ENCODE measurements at regions not wholly inside any gene's neighbourhood (a gene's known extent, or its start where the extent isn't known, plus 50 kb on each side); places are given as distances from the start of the nearest gene placed in this dataset.
A peak's percentile ranks its signal among the peaks of the same experiment; 100 is the strongest.
"Not testable (repeated sequence)": the region's sequence is repeated elsewhere in the genome, so short reads cannot be mapped to it uniquely, and the experiment has no call there.

GRCh38 chr5:109584986-109585599 is 104.6 kb upstream of the MAN2A1 start:
- no peak for DNase-seq
- intact Hi-C loops (cut with DNase I) = loop anchor here (10.0 kb wide), 1 partner anchor 100 kb away; the partner anchor contains the start of gene MAN2A1

- DNase-seq = no peak
- intact Hi-C loops (cut with DNase I) = loop anchor here (10.0 kb wide), 1 partner anchor 105 kb away; the partner anchor contains the start of gene MAN2A1
Observed at GRCh38 chr5:109580225-109580624, 109.5 kb upstream of the MAN2A1 start.

GRCh38 chr5:109575506-109575905 is 114.2 kb upstream of the MAN2A1 start:
- DNase-seq = no peak
- intact Hi-C loops (cut with DNase I) = no loop called here

DNA sequence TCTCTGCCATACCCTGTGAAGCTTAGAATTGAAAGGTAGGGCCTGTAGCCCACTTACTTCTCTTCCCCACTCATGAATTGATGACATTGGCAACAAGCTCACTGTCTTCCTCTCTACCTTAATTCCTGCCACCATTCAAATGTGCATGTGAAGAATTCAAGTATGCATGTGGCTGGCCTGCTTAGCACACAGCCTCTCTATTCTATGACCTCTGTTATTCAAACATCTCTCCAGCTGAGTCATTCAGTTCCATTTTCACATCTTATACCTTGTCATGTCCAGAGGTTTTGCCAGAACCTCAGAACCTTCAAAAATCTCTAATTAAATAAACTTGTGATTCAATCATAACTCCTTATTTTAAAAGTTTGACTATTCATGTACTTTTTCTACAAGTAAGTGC is 114.7 kb upstream of the MAN2A1 start:
- intact Hi-C loops (cut with DNase I) = no loop called here
- no peak for DNase-seq

- intact Hi-C loops (cut with DNase I) = no loop called here
- no peak for DNase-seq
Observed at GRCh38 chr5:109573766-109574165, 116.0 kb upstream of the MAN2A1 start.

GRCh38 chr5:109573256-109573655 is 116.5 kb upstream of the MAN2A1 start:
- intact Hi-C loops (cut with DNase I) = no loop called here

GRCh38 chr5:109571785-109572184 is 117.9 kb upstream of the MAN2A1 start:
- DNase-seq = no peak
- intact Hi-C loops (cut with DNase I) = no loop called here

More at GRCh38 chr5:109573256-109573655, 116.5 kb upstream of the MAN2A1 start:
- no peak for DNase-seq

GRCh38 chr5:109570362-109570874 is 119.3 kb upstream of the MAN2A1 start:
- intact Hi-C loops (cut with DNase I) = no loop called here
- DNase-seq = peak in 1 of 10 donors; percentile 45

DNA sequence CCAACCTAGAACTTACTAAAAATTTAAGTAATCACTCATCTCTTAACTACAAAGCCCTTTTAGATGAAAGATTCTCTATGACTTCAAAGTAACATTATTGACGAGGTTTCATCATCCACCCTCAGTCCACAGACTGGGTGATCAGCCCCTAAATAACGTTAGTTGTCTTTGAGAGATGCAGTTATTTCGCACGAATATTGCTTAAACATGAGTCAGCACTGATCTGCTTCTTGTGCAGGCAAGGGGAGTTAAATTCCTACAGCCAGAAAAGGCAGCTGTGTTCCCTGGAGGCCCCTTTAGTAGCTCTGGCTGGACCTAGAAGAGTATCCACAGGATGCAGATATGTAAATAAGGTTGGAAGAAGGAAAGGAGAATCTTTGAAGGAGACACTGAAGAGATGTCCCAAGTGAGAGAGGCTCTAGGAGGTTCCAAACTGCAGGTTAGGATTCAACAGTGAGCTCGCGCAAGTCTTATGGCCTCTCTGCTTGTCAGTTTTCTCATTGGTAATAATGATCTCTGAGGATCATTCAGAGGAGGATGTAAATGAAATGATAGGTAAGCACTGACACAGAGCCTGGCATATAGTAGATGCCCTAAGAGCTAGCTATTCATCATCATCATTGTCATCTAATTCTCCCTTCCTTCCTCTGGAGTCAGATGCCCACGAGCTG is 122.2 kb upstream of the MAN2A1 start:
- no peak for DNase-seq
- intact Hi-C loops (cut with DNase I) = no loop called here

- DNase-seq = no peak
- intact Hi-C loops (cut with DNase I) = no loop called here
Observed at GRCh38 chr5:109566361-109566760, 123.4 kb upstream of the MAN2A1 start.

GRCh38 chr5:109563739-109564138 is 126.0 kb upstream of the MAN2A1 start:
- no peak for DNase-seq
- intact Hi-C loops (cut with DNase I) = no loop called here

- DNase-seq = no peak
- intact Hi-C loops (cut with DNase I) = no loop called here
Observed at GRCh38 chr5:109563189-109563588, 126.5 kb upstream of the MAN2A1 start.

DNA sequence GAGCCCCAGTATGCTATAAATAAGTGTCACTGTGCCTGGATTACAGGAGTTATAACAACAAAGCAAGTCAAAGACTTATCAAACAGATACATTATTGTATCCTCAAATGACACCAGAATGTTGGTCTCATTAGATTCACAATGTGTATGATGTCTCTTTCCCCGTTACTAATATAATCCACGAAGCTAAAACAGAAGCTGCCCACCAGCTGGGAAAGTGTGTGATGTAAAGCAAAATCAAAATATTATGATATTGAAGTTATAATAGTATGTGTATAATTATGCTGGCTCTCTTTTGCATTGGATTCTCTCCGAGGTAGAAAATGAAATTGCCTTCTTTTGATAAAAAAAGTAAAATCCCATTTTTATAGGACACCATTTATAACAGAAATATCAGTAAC is 127.3 kb upstream of the MAN2A1 start:
- DNase-seq = no peak
- intact Hi-C loops (cut with DNase I) = no loop called here

DNA sequence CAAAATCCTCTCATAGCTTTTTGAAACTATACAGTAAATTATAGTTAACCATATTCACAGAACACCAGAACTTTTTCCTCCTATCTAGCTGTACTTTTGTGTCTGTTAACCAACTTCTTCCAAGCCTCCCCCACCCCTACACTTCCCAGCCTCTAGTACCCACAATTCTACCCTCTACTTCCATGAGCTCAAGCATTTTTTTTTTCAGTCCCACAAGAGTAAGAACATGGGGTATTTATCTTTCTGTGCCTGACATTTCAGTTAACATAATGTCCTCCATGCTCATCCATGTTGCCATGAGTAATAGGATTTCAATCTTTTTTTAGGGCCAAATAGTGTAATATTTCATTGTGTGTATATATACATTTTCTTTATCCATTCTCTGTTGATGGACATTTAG is 128.3 kb upstream of the MAN2A1 start:
- intact Hi-C loops (cut with DNase I) = no loop called here
- DNase-seq = no peak

GRCh38 chr5:109560554-109560953 is 129.2 kb upstream of the MAN2A1 start:
- intact Hi-C loops (cut with DNase I) = no loop called here
- DNase-seq = no peak

- DNase-seq = no peak
- intact Hi-C loops (cut with DNase I) = no loop called here
Observed at GRCh38 chr5:109558952-109559351, 130.8 kb upstream of the MAN2A1 start.

DNA sequence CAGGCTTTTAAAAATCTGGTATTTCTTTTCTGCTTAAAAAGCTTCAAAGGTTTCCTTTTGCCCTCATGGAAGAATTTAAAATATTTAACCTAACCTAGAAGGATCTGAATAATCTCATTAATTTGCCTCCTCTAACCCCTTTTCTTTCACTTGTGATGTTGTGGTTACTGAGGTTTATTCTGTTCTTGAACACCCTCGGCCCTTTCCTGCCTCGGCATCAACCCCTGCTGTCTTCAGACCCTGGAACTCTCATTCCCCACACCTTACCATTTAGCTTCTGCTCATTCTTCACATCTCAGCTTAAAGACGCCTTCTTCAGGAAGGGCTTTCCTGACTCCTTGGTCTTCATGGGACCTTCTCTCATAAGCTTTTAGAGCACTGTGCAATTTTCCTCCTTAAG is 131.4 kb upstream of the MAN2A1 start:
- intact Hi-C loops (cut with DNase I) = no loop called here
- no peak for DNase-seq

DNA sequence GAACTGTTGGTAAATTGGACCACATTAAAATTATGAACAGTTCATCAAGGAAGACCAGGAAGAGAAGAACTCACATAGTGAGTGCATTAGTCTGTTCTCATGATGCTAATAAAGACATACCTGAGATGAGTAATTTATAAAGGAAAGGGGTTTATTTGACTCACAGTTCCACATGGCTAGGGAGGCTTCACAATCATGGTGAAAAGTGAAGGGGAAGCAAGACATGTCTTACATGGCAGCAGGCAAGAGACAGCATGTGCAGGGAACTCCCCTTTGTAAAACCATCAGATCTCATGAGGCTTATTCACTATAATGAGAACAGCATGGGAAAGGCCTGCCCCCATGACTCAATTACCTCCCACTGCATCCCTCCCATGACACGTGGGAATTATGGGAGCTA is 135.9 kb upstream of the MAN2A1 start:
- no peak for DNase-seq
- intact Hi-C loops (cut with DNase I) = no loop called here

DNA sequence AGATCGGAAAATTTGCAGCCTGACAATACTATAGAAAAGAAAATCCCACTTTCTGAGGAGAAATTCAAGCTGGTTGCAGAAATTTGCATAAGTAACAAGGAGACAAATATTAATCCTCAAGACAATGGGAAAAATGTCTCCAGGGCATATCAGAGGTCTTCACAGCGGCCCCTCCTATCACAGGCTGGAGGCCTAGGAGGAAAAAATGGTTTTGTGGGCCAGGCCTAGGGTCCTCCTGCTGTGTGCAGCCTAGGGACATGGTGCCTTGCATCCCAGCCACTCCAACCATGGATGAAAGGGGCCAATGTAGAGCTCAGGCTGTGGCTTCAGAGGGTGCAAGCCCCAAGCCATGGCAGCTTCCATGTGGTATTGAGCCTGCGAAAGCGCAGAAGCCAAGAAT is 138.5 kb upstream of the MAN2A1 start:
- DNase-seq; intact Hi-C loops (cut with DNase I): not testable (repeated sequence)

DNA sequence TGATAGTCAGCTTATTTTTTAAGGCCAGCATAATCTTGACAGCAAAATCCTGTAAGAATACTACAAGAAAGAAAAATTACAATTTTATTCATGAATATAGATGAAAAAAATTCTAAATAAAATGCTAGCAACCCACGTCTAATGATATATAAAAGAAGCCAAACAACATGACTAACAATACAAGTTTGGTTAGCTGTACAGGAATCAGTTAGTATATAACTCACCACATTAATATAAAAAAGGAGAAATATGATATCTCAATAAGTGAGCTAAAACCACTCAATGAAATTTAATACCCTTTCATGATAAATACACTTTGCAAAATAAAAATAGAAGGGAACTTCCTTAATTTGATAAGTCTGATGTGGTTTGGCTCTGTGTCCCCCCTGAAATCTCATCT is 139.7 kb upstream of the MAN2A1 start:
- DNase-seq = no peak
- intact Hi-C loops (cut with DNase I) = no loop called here

DNA sequence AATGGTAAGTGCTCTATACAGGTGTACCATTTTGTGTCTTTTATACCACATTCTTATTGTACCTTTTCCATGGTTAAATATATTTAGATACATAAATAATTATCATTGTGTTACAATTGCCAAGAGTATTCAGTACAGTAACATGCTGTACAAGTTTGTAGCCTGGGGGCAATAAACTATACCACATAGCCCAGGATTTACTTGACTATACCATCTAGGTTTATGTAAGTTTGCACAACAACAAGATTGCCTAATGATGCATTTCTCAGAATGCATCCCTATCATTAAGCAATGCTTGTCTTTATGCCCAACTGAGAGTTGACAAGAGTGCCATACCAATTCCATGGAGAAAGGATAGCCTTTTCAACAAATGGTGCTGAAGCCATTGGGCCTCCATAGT is 136.7 kb upstream of the PJA2 start:
- DNase-seq = no peak
- intact Hi-C loops (cut with DNase I) = no loop called here

DNA sequence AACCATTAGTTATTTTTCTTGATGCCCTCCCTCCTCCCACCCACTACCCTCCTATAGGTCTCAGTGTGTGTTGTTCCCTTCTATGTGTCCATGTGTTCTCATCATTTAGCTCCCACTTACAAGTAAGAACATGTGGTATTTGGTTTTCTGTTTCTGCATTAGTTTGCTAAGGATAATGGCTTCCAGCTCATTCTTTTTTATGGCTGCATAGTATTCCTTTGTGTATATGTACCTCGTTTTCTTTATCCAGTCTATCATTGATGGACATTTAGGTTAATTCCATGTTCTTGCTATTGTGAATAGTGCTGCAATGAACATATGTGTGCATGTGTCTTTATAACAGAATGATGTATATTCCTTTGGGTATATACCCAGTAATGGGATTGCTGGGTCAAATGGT is 135.1 kb upstream of the PJA2 start:
- intact Hi-C loops (cut with DNase I); DNase-seq: not testable (repeated sequence)
